SK-N-SH (cell line): ENCODE measurements at regions not wholly inside any gene's neighbourhood (a gene's known extent, or its start where the extent isn't known, plus 50 kb on each side); places are given as distances from the start of the nearest gene placed in this dataset.
"Not testable (repeated sequence)": the region's sequence is repeated elsewhere in the genome, so short reads cannot be mapped to it uniquely, and the experiment has no call there.

Source experiments
- CTCF ChIA-PET: fragments of 300-600, 350-600 bp; formaldehyde crosslinking; extraction: SDS; loops from one replicate; lab custom pipeline; 2021; lab: Yijun Ruan, JAX
- POLR2A ChIA-PET: fragments of 350-600 bp; sonication (Branson Sonifier 250); formaldehyde crosslinking; extraction: SDS; loops from one replicate; lab custom pipeline; 2020; ENCODE audit warnings: antibody characterized with exemption, inconsistent platforms; lab: Yijun Ruan, JAX
- DNase-seq: peaks from one replicate; pipeline ENCODE4 v3.0.0; 2012
- H2AFZ ChIP-seq: fragments of 200-600 bp; sonication (generic); 2 replicates; pipeline ENCODE4 v1.8.1; 2016; ENCODE audit warnings: antibody characterized with exemption, mild to moderate bottlenecking, low read depth
- H3F3A ChIP-seq: fragments of 200-600 bp; sonication (generic); replicated peaks from 2 replicates; pipeline ENCODE3; 2016; ENCODE audit warnings: antibody characterized with exemption, mild to moderate bottlenecking; ENCODE audit not compliant: insufficient read depth
- H3K27ac ChIP-seq, 2 experiments: fragments of 200-500 bp in 1 of 2; fragments of 200-600 bp in 1 of 2; sonication (Bioruptor generic) in 1 of 2; sonication (generic), shearing (Covaris generic) in 1 of 2; 2 replicates each; pipeline versions ENCODE4 v1.5.1 to v1.6.1; 2014 to 2016; ENCODE audit warnings: low read depth in 2 of 2, inconsistent platforms in 1 of 2, low read length in 1 of 2, mild to moderate bottlenecking in 1 of 2, mixed read lengths in 1 of 2
- H3K27me3 ChIP-seq: fragments of 200-600 bp; sonication (generic), shearing (Covaris generic); 2 replicates; pipeline ENCODE4 v1.6.1; 2016; ENCODE audit warnings: mixed run types; ENCODE audit not compliant: insufficient read depth
- H3K36me3 ChIP-seq, 2 experiments: fragments of 200-500 bp in 1 of 2; fragments of 200-600 bp in 1 of 2; sonication (Bioruptor generic) in 1 of 2; sonication (generic) in 1 of 2; replicated peaks in 1 of 2; 2 replicates each; pipeline versions ENCODE3 to v1.5.1; 2014 to 2016; ENCODE audit warnings: low read length in 1 of 2, mild to moderate bottlenecking in 1 of 2; ENCODE audit not compliant: insufficient read depth in 2 of 2, control insufficient read depth in 1 of 2
- H3K4me1 ChIP-seq, 2 experiments: fragments of 200-500 bp in 1 of 2; fragments of 200-600 bp in 1 of 2; sonication (Bioruptor generic) in 1 of 2; sonication (generic), shearing (Covaris generic) in 1 of 2; 2 replicates each; pipeline versions ENCODE4 v1.5.1 to v1.6.1; 2014 to 2016; ENCODE audit warnings: low read depth in 1 of 2, low read length in 1 of 2, mixed run types in 1 of 2; ENCODE audit not compliant: insufficient read depth in 2 of 2, control insufficient read depth in 1 of 2
- H3K4me2 ChIP-seq: fragments of 200-600 bp; sonication (generic), shearing (Covaris generic); 2 replicates; pipeline ENCODE4 v1.6.1; 2017; ENCODE audit warnings: mixed run types
- H3K4me3 ChIP-seq, 2 experiments: fragments of 200-500 bp in 1 of 2; fragments of 200-600 bp in 1 of 2; sonication (Bioruptor generic) in 1 of 2; sonication (generic), shearing (Covaris generic) in 1 of 2; 2 replicates each; pipeline versions ENCODE4 v1.5.1 to v1.8.1; 2014 to 2016; ENCODE audit warnings: low read depth in 2 of 2, inconsistent platforms in 1 of 2, low read length in 1 of 2, mild to moderate bottlenecking in 1 of 2, mixed read lengths in 1 of 2, moderate library complexity in 1 of 2
- H3K79me2 ChIP-seq: fragments of 200-600 bp; sonication (generic); 2 replicates; pipeline ENCODE4 v1.8.1; 2017; ENCODE audit warnings: mild to moderate bottlenecking; ENCODE audit not compliant: insufficient read depth
- H3K9ac ChIP-seq: fragments of 200-600 bp; sonication (generic); 2 replicates; pipeline ENCODE4 v1.6.1; 2017; ENCODE audit warnings: mixed run types
- H3K9me2 ChIP-seq: fragments of 200-600 bp; sonication (generic); 2 replicates; pipeline ENCODE4 v1.6.1; 2017; ENCODE audit warnings: mixed run types
- H3K9me3 ChIP-seq: fragments of 200-600 bp; sonication (generic); 2 replicates; pipeline ENCODE4 v1.6.1; 2017; ENCODE audit warnings: mixed run types, mild to moderate bottlenecking, moderate library complexity
- H4K20me1 ChIP-seq: fragments of 200-600 bp; sonication (generic); 2 replicates; pipeline ENCODE4 v1.6.1; 2017; ENCODE audit warnings: mild to moderate bottlenecking, mixed run types; ENCODE audit not compliant: insufficient read depth
- CHD2 ChIP-seq: fragments of 150-350 bp; IDR thresholded peaks from 2 replicates; pipeline ENCODE4 v1.6.1; 2018; ENCODE audit warnings: low read length; ENCODE audit not compliant: partially characterized antibody
- ELF1 ChIP-seq: IDR thresholded peaks from 2 replicates; pipeline ENCODE4 v1.4.0; 2012
- EP300 ChIP-seq, 2 experiments: IDR thresholded peaks; 2 replicates each; pipeline versions ENCODE4 v1.4.0 to v1.6.1; 2012; ENCODE audit warnings: borderline replicate concordance in 1 of 2, low read depth in 1 of 2, low read length in 1 of 2
- EZH2phosphoT487 ChIP-seq: fragments of 200-600 bp; sonication (generic); IDR thresholded peaks from 2 replicates; pipeline ENCODE4 v1.6.1; 2017; ENCODE audit warnings: low read depth, mixed run types, mild to moderate bottlenecking, antibody characterized with exemption, moderate library complexity, borderline replicate concordance
- FOXJ3 ChIP-seq: sonication (generic); formaldehyde crosslinking; IDR thresholded peaks from 2 replicates; pipeline ENCODE4 v1.5.1; 2020; ENCODE audit warnings: mild to moderate bottlenecking, missing genetic modification reagents
- GABPA ChIP-seq: IDR thresholded peaks from 2 replicates; pipeline ENCODE4 v1.4.0; 2012; ENCODE audit warnings: low read depth, mild to moderate bottlenecking
- JUND ChIP-seq: IDR thresholded peaks from 2 replicates; pipeline ENCODE4 v1.4.0; 2012
- NRF1 ChIP-seq: IDR thresholded peaks from 2 replicates; pipeline ENCODE4 v1.6.1; 2012; ENCODE audit warnings: low read depth, mild to moderate bottlenecking, low read length
- POLR2AphosphoS5 ChIP-seq: IDR thresholded peaks from 2 replicates; pipeline ENCODE4 v1.6.1; 2012; ENCODE audit warnings: low read depth, low read length
- RCOR1 ChIP-seq: fragments of 150-350 bp; IDR thresholded peaks from 2 replicates; pipeline ENCODE4 v1.6.1; 2017; ENCODE audit warnings: antibody characterized with exemption, low read length
- TAF1 ChIP-seq: IDR thresholded peaks from 2 replicates; pipeline ENCODE4 v1.6.1; 2012; ENCODE audit warnings: low read depth, mild to moderate bottlenecking, low read length, moderate library complexity, borderline replicate concordance
- YY1 ChIP-seq: IDR thresholded peaks from 2 replicates; pipeline ENCODE4 v1.4.0; 2012; ENCODE audit warnings: low read depth, mild to moderate bottlenecking
- WGBS: methylation state at CpG from one replicate; pipeline ENCODE4 v1.1.6; 2017; ENCODE audit warnings: low lambda C conversion rate; 5-methylcytosine and 5-hydroxymethylcytosine counted together
- TF ChIP-seq, protein P1 (sequence below): IDR thresholded peaks from 2 replicates; pipeline ENCODE4 v1.4.0; 2012; ENCODE audit warnings: low read depth, borderline replicate concordance
- TF ChIP-seq, protein P2 (sequence below): IDR thresholded peaks from 2 replicates; pipeline ENCODE4; 2012
- TF ChIP-seq, protein P3 (sequence below): IDR thresholded peaks from 2 replicates; pipeline ENCODE4 v1.4.0; 2012; ENCODE audit warnings: low read depth
- TF ChIP-seq, protein P4 (sequence below): fragments of 150-350 bp; IDR thresholded peaks from 2 replicates; pipeline ENCODE4 v1.6.1; 2016; ENCODE audit warnings: mild to moderate bottlenecking, low read depth, low read length

DNA sequence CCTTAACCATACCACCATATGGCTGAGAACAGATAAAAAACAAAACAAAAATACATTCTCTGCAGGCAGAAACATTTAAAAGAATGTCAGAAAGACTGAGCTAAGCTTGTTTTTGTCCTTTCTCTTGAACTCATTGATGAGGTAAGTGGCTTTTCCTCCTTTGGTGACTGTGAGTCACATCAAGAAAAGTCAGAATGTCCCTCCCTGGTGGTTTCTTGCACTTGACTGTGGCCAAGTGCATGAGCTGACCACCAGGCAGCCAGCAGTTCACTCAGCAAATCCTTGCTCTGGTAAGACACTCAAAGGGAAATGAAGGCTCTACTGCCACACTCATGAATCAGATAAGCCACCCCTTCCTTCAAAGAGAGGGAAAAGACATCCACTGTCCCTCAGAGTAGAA, 970.9 kb downstream of the TAF11L14 start:
- Histone ChIP-seq H3F3A (no peaks in the 10 kb centered on the region), H3K27ac (no peak overlapping the region), H3K9me2 (no peaks in the 10 kb centered on the region), H3K4me2 (no peak overlapping the region), H2AFZ (no peak overlapping the region), H3K9me3 (no peaks in the 10 kb centered on the region), H3K4me3 (no peak overlapping the region), H3K27me3 (no peaks in the 10 kb centered on the region), H3K79me2 (no peaks in the 10 kb centered on the region), H3K36me3 (no peaks in the 10 kb centered on the region), H3K9ac (no peak overlapping the region), H3K4me1 (no peaks in the 10 kb centered on the region), H4K20me1 (no peaks in the 10 kb centered on the region)
- ChIA-PET CTCF (interaction anchor here (1.2 kb wide), 1 partner anchor 140 kb away, joined by 3 read pairs; no protein-coding TSS in a partner anchor), POLR2A (no interaction called here)
- no peak for DNase-seq
- no peak for TF ChIP-seq EZH2phosphoT487
- TF ChIP-seq, protein P1, sequence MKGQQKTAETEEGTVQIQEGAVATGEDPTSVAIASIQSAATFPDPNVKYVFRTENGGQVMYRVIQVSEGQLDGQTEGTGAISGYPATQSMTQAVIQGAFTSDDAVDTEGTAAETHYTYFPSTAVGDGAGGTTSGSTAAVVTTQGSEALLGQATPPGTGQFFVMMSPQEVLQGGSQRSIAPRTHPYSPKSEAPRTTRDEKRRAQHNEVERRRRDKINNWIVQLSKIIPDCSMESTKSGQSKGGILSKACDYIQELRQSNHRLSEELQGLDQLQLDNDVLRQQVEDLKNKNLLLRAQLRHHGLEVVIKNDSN, result no peak
- TF ChIP-seq, protein P2, sequence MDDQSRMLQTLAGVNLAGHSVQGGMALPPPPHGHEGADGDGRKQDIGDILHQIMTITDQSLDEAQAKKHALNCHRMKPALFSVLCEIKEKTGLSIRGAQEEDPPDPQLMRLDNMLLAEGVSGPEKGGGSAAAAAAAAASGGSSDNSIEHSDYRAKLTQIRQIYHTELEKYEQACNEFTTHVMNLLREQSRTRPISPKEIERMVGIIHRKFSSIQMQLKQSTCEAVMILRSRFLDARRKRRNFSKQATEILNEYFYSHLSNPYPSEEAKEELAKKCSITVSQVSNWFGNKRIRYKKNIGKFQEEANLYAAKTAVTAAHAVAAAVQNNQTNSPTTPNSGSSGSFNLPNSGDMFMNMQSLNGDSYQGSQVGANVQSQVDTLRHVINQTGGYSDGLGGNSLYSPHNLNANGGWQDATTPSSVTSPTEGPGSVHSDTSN, result no peak
- no peak for TF ChIP-seq FOXJ3 (CRISPR knock-in tag)
- TF ChIP-seq POLR2AphosphoS5, result no peak

DNA sequence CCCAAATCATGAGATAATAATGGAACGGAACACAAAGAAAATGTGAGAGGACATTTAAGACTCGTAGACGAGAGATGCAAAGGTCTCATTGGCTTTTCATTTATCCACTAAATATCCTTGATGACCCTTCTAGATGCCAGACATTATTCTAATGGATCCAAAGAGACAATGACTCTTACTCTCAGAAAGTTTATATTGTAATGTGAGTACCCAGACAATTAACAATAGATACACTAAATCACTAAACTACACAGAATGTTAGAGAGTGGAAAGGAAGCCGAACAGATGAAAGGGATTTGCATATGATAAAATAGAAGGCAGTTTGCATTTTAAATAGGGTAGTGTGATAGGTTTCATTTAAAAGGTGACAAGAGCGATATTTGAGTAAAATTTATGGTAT, 973.3 kb downstream of the TAF11L14 start:
- CTCF ChIA-PET, result interaction anchor here (1.2 kb wide), 1 partner anchor 141 kb away, joined by 3 read pairs; no protein-coding TSS in a partner anchor
- Histone ChIP-seq H3K27me3 (no peaks in the 10 kb centered on the region), H3K4me3 (no peak overlapping the region), H3K4me1 (no peaks in the 10 kb centered on the region), H3K36me3 (no peaks in the 10 kb centered on the region), H3K4me2 (no peak overlapping the region), H3K9me3 (no peaks in the 10 kb centered on the region), H3K9me2 (no peaks in the 10 kb centered on the region), H3F3A (no peaks in the 10 kb centered on the region), H3K27ac (no peak overlapping the region), H3K79me2 (no peaks in the 10 kb centered on the region), H2AFZ (no peak overlapping the region), H3K9ac (no peak overlapping the region), H4K20me1 (no peaks in the 10 kb centered on the region)
- TF ChIP-seq EZH2phosphoT487 (no peak), NRF1 (no peak), EP300 (IDR thresholded peaks at IDR 0.05; ENCODE audit: borderline replicate concordance in 1 of 2, low read depth in 1 of 2, low read length in 1 of 2) (no peak), YY1 (no peak), CHD2 (no peak), JUND (no peak), ELF1 (no peak), POLR2AphosphoS5 (no peak), RCOR1 (no peak), GABPA (no peak), TAF1 (no peak)
- TF ChIP-seq, protein P1, result no peak
- TF ChIP-seq, protein P2, result no peak
- TF ChIP-seq, protein P3, sequence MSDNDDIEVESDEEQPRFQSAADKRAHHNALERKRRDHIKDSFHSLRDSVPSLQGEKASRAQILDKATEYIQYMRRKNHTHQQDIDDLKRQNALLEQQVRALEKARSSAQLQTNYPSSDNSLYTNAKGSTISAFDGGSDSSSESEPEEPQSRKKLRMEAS, result no peak
- TF ChIP-seq, protein P4, sequence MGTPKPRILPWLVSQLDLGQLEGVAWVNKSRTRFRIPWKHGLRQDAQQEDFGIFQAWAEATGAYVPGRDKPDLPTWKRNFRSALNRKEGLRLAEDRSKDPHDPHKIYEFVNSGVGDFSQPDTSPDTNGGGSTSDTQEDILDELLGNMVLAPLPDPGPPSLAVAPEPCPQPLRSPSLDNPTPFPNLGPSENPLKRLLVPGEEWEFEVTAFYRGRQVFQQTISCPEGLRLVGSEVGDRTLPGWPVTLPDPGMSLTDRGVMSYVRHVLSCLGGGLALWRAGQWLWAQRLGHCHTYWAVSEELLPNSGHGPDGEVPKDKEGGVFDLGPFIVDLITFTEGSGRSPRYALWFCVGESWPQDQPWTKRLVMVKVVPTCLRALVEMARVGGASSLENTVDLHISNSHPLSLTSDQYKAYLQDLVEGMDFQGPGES, result no peak
- POLR2A ChIA-PET, result no interaction called here
- WGBS, result 17% methylated on average over 5 of the region's 5 CpGs
- no peak for DNase-seq

DNA sequence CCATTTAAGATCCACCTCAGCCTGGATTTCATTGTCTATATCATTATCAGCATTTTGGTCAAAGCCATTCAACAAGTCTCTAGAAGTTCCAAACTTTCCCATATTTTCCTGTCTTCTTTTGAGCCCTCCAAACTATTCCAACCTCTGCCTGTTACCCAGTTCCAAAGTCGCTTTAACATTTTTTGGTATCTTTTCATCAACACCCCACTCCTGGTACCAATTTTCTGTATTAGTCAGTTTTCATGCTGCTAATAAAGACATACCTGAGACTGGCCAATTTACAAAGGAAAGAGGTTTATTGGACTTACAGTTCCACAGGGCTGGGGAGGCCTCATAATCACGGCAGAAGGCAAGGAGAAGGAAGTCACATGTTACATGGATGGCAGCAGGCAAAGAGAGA, 982.9 kb downstream of the TAF11L14 start:
- H3K36me3 ChIP-seq, H3K9me3 ChIP-seq, H3K27ac ChIP-seq, H4K20me1 ChIP-seq, H3K9ac ChIP-seq, H3K4me1 ChIP-seq, H3K79me2 ChIP-seq, H3K27me3 ChIP-seq, POLR2A ChIA-PET, H3K9me2 ChIP-seq, H3K4me2 ChIP-seq, DNase-seq, H2AFZ ChIP-seq, H3K4me3 ChIP-seq, H3F3A ChIP-seq: not testable (repeated sequence)
- WGBS, result 5% methylated on average over 2 of the region's 2 CpGs
- CTCF ChIA-PET, result interaction anchor here (1.4 kb wide), 1 partner anchor 82 kb away, joined by 3 read pairs; no protein-coding TSS in a partner anchor
